MM.1S (cell line): ENCODE measurements at regions not wholly inside any gene's neighbourhood (a gene's known extent, or its start where the extent isn't known, plus 50 kb on each side); places are given as distances from the start of the nearest gene placed in this dataset.

ENCODE experiments used
- CTCF ChIP-seq: fragments of 300-600 bp; sonication (generic); IDR thresholded peaks from 2 replicates; pipeline ENCODE4 v1.5.1; 2016; ENCODE audit warnings: antibody characterized with exemption, low read length, mixed read lengths
- EZH2 ChIP-seq: fragments of 300-600 bp; sonication (generic); optimal IDR thresholded peaks from 2 replicates; pipeline ENCODE3; 2017; ENCODE audit warnings: low read depth, mild to moderate bottlenecking, antibody characterized with exemption, low read length, mixed read lengths
- EZH2phosphoT487 ChIP-seq: fragments of 300-600 bp; sonication (generic); IDR thresholded peaks from 2 replicates; pipeline ENCODE4 v1.6.1; 2018; ENCODE audit warnings: antibody characterized with exemption, low read length

- TF ChIP-seq CTCF, result no peak
- no peak for TF ChIP-seq EZH2
- no peak for TF ChIP-seq EZH2phosphoT487
Observed at GRCh38 chr18:40120356-40120755, 1834.7 kb upstream of the PIK3C3 start.
